Upper lobe of right lung (tissue), 1 donor: ENCODE measurements at regions not wholly inside any gene's neighbourhood (a gene's known extent, or its start where the extent isn't known, plus 50 kb on each side); places are given as distances from the start of the nearest gene placed in this dataset.

Experiments used
- ATAC-seq: fragments of 200-7000 bp; cut with Tn5 transposase; one replicate; pipeline ENCODE4 v1.9.1; 2020; ENCODE audit warnings: mild to moderate bottlenecking, moderate library complexity
- DNase-seq: peaks from one replicate; pipeline ENCODE4 v3.0.0-alpha.2; 2020
- H3K27ac ChIP-seq: fragments of 200-600 bp; one replicate; pipeline ENCODE4 v1.8.0; 2022
- H3K27me3 ChIP-seq: fragments of 200-600 bp; one replicate; pipeline ENCODE4 v1.8.0; 2022; ENCODE audit warnings: mild to moderate bottlenecking
- H3K36me3 ChIP-seq: fragments of 200-600 bp; one replicate; pipeline ENCODE4 v1.8.0; 2022
- H3K4me1 ChIP-seq: fragments of 200-600 bp; one replicate; pipeline ENCODE4 v1.8.0; 2022
- H3K4me3 ChIP-seq: fragments of 200-600 bp; one replicate; pipeline ENCODE4 v1.8.0; 2022; ENCODE audit warnings: mild to moderate bottlenecking
- H3K9me3 ChIP-seq: fragments of 200-600 bp; one replicate; pipeline ENCODE4 v1.8.0; 2022
- CTCF ChIP-seq: fragments of 200-600 bp; IDR thresholded peaks from one replicate; pipeline ENCODE4 v1.8.0; 2022; ENCODE audit warnings: antibody characterized with exemption
- intact Hi-C: fragments of 100-400 bp; cut with DNase I; formaldehyde crosslinking; loops from one replicate; pipeline ENCODE4 v1.11.0; 2022
- donor health status: DM: no; HTN: yes; CAD: no; lungs with severe emphysema.

DNA sequence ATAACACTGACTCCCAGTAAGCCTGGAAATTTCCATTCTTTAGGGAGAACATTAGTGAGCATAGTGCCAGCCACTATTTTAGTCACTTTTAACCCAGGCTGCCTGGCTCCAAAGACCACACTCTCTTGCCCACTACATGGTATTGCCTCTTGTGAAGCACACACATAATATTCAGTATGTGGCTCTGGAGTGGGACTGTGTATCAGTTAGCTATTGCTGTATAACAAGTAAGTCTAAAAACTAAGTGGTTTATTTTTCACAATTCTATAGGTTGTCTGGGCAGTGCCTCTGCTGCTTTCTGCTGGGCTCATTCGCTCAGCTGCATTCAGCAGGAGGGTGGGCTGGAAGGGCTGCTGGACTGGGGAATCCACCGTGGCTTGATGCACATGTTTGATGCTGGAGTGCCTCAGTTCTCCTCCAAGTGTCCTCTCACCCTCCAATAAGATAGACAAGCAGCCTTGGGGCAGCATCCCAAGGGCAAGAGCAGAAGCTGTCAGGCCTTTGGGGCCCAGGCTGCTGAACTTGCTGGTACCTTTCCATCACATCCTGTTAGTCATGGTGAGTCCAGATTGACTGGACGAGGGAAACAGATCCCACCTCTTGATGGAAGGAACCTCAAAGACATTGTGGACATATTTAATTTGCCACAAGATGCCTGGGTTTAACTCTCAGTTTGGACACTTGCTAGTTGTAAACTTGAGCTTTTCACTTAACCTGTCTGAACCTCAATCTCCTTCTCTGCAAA lies 66.6 kb upstream of the TLE3 start:
- no peak overlapping the region for H3K27ac ChIP-seq
- H3K36me3 ChIP-seq: no peaks in the 10 kb centered on the region
- H3K27me3 ChIP-seq: no peaks in the 10 kb centered on the region
- intact Hi-C loops: no loop called here
- H3K4me3 ChIP-seq: no peak overlapping the region
- H3K9me3 ChIP-seq: no peaks in the 10 kb centered on the region
- DNase-seq (no peak), ATAC-seq (no peak)
- no peak for TF ChIP-seq CTCF
- peaks cover 12% of the 10 kb centered on the region for H3K4me1 ChIP-seq

DNA sequence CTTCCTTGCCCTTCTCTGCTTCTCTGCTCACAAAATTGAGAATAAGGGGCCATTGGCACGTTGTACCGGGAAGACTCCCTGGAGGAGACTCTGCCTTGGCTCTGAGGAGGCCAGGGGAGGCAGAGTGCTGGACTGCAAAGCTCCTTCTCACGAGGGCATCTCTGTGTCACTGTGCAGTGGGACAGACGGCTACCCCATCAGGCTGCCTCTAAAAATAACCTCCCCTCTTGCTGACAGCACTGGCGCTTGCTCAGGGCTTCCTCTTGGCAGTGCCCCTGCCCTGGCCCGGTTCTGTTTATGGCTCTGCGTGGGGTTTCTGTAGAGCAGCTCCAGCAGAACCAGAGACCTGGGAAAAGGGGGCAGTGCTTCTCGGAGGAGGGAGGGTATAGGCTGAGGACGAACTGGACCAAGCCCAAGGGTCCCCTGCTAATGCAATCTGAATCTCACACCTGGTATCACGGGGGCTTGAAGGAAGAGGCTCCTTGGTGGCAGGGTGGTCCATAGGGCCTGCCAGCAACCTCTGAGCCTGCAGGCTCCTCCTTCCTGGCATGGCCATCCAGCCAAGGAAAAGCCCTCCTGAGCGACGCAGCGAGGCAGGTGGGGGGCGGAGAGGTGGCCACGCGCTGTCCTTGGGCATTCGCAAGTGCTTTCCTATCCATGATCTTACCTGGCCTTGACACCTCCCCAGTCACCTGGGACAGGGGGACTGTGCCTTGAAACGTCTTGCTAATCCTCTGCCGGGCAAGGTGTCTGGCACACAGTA lies 63.3 kb upstream of the TLE3 start:
- Histone ChIP-seq H3K9me3 (no peaks in the 10 kb centered on the region), H3K4me3 (no peak overlapping the region), H3K27ac (no peak overlapping the region), H3K4me1 (peaks cover 22% of the 10 kb centered on the region), H3K27me3 (no peaks in the 10 kb centered on the region), H3K36me3 (no peaks in the 10 kb centered on the region)
- ATAC-seq (no peak), DNase-seq (peak; percentile 46)
- no peak for TF ChIP-seq CTCF
- intact Hi-C loops: no loop called here

GRCh38 chr15:70160267-70160666 lies 62.5 kb upstream of the TLE3 start:
- no peaks in the 10 kb centered on the region for H3K36me3 ChIP-seq
- no peaks in the 10 kb centered on the region for H3K9me3 ChIP-seq
- ATAC-seq: peak; percentile 50
- no peaks in the 10 kb centered on the region for H3K27me3 ChIP-seq
- H3K4me3 ChIP-seq: no peak overlapping the region
- peak; percentile 15 for DNase-seq
- intact Hi-C loops: no loop called here
- no peak overlapping the region for H3K27ac ChIP-seq
- TF ChIP-seq CTCF: no peak
- peaks cover 21% of the 10 kb centered on the region for H3K4me1 ChIP-seq

GRCh38 chr15:70159713-70160009 lies 61.9 kb upstream of the TLE3 start:
- H3K27ac ChIP-seq: no peak overlapping the region
- no peaks in the 10 kb centered on the region for H3K27me3 ChIP-seq
- TF ChIP-seq CTCF: no peak
- DNase-seq (peak; percentile 60), ATAC-seq (peak; percentile 6)
- H3K36me3 ChIP-seq: no peaks in the 10 kb centered on the region
- intact Hi-C loops: no loop called here
- no peaks in the 10 kb centered on the region for H3K9me3 ChIP-seq
- no peak overlapping the region for H3K4me3 ChIP-seq
- peaks cover 24% of the 10 kb centered on the region for H3K4me1 ChIP-seq

DNA sequence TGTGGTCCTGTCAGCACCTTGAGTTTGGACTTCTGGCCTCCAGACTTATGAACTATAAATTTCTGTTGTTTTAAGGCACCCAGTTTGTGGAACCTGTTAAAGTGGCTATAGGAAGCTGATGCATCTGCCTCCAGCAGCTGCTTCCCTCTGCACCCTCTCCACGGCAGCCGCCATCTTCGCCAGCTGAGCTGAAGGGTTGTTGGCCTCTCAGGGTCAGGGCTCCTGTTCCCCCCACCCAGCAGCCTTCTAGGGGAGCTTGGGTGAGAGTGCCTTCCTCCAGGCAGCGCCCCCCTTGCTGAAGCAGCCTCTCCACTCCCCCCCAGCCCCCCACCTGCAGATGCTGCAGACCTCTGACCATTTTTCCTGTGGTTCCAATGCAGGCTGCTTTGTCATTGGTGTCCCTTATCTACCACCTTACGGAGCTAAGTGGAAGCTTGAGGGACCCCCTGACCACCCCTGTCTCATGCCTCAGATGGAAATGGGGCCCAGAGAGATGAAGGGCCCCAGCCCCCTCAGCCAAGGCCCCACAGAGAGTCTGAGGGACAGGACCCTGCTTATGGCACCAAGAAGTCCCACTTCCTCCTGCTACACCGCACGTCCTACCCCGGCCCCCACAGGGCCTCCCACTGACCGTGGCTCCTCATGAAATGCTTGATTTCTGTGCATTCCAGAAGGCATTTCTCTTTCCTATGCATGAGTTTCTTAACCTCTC lies 61.4 kb upstream of the TLE3 start:
- Histone ChIP-seq H3K4me3 (no peak overlapping the region), H3K36me3 (no peaks in the 10 kb centered on the region), H3K9me3 (no peaks in the 10 kb centered on the region), H3K4me1 (peaks cover 29% of the 10 kb centered on the region), H3K27ac (no peak overlapping the region), H3K27me3 (no peaks in the 10 kb centered on the region)
- ATAC-seq (no peak), DNase-seq (peak; percentile 51)
- no peak for TF ChIP-seq CTCF
- intact Hi-C loops: no loop called here
